ENCODE measurements at regions not wholly inside any gene's neighbourhood (a gene's known extent, or its start where the extent isn't known, plus 50 kb on each side); places are given as distances from the start of the nearest gene placed in this dataset.

DNA sequence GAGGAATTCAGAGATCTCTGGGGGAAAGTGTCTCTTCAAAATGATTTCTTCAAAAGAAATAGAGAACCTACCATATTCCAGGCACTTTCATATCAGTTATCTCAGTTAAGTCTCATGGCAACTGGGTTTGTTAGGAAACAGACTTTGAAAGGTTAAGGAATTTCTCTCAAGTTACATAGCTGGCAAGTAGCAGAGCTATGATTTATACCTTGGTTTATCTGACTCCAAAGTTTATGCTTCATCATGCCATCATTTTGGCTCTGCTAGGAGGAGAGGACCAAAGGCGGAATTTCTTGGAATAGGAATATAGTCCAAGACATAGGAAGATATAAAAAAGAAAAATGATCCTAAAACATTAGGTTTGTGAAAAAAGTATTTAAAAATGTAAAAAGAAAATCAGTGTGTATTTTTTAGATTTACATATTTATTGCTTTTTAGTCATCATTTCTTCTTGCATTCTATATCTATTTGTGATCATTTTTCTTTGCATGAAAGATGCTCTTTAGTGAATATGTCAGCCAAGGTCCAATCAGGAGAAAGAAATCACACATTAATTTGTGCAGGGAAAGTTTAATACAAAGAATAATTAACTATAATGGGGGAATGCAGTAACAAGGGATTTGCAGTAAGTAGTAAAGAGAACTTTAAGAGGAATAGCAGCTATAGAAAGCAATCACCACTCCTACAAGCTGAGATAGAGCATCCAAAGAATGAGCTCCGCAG, 199.1 kb upstream of the ZBED5 start:
- ChIA-PET POLR2A (no interaction called here), CTCF (no interaction called here)

GRCh38 chr11:11056316-11056715, 198.5 kb upstream of the ZBED5 start:
- POLR2A ChIA-PET = no interaction called here
- CTCF ChIA-PET = no interaction called here

- POLR2A ChIA-PET = no interaction called here
Measured at GRCh38 chr11:11047851-11048610, 190.2 kb upstream of the ZBED5 start.

DNA sequence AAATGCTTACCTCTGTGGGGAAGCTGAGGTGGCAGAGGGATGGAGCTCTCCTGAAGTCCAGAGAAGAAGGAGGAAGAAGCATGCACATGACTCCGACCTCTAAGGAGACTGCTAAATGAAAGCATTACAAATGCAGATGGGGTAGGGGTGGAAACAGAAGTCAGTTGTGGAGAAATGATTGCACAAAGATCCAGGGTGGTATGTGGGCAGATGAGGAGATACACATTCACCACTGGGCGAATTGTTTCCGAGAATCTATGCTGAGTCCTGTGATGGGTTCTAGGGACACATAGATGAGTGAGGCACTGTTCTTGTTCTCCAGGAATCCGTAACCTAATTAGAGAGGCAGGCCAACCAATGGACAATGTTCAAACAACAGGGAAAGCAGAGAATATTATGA, 188.9 kb upstream of the ZBED5 start:
- ChIA-PET POLR2A (no interaction called here), CTCF (no interaction called here)

More at GRCh38 chr11:11047851-11048610, 190.2 kb upstream of the ZBED5 start:
- CTCF ChIA-PET = no interaction called here

- POLR2A ChIA-PET = no interaction called here
- CTCF ChIA-PET = no interaction called here
Measured at GRCh38 chr11:11045156-11045930, 187.5 kb upstream of the ZBED5 start.

GRCh38 chr11:11044137-11044855, 186.4 kb upstream of the ZBED5 start:
- POLR2A ChIA-PET = no interaction called here

DNA sequence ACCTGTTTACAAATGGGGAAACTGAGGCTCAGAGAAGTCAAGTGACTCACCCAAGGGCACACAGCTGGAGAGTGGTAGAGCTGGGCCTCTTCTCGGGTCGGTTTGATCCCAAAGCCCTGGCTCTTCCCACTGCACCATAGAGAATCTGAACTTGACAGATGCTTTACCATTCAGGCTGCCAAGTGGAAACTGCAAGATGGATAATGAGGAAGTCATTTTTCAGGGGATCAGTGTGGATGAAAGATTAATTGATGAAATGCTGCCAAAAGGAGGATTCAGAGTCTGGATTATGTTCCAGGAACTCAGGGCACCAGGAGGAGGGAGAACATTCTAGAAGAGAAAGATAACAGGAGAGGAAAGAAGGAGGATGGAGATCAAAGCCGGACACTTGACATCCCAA, 185.9 kb upstream of the ZBED5 start:
- POLR2A ChIA-PET = no interaction called here

More at GRCh38 chr11:11044137-11044855, 186.4 kb upstream of the ZBED5 start:
- CTCF ChIA-PET = no interaction called here

DNA sequence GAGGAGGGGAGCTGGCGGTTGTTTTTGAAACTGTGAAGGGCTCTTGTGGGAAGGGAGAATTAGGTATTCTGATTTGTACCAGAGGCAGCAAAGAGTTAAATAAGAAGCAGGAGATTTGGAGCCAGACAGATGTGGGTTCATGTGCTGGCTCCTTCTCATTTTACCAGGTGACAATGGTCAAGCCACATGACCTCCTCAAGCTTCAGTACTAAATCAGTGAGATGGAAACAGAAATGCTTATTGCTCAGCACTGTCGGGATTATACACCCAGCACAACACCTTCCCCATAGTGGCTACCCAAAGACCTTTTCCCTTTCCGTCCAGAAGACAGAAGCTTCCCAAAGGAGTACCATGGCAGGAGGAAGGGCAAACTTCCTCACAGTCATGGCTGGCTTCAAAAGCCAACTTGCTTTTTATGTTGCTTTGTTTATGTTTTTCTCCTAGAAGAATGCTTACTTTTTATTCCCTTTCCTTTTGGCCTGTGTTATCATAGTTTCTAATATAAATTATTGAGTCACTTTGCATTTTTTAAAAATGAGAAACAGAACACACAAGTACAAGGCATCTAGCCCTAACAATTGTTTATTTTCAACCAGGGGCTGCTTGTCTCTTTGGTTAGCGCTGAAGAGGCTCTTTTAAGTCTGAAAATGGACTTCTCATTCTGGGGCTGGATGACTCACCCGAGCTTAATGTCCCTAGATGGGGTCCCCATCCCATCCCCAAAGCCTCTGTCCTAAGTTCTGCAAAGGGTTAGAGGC, 181.5 kb upstream of the ZBED5 start:
- POLR2A ChIA-PET = no interaction called here
- CTCF ChIA-PET = interaction anchor here (1.3 kb wide), 2 partner anchors 11 to 748 kb away, joined by 4 to 6 read pairs; no protein-coding TSS in a partner anchor

More for the DNA sequence above, 185.9 kb upstream of the ZBED5 start:
- CTCF ChIA-PET = no interaction called here

DNA sequence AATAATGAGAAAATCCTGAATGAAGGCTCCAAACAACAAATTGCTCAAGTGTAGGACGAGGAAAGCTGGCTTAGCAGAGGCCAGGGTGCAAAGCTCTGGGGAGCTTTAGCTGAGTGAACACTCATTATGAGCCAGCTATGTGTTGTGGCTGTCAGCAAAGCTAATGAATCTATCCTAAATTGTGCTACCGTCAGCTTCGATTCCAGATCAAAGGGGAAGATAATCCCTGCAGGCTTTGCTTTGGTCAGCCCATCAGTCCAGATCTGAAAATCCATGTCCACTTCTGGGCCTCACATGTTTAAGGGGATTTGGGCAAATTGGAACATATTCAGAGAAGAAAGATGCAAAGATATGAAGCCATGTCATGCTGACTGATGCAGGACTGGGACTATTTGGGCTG, 180.9 kb upstream of the ZBED5 start:
- POLR2A ChIA-PET = no interaction called here

GRCh38 chr11:11038352-11038751, 180.5 kb upstream of the ZBED5 start:
- ChIA-PET CTCF (interaction anchor here (1.3 to 1.6 kb wide), 3 partner anchors 10 to 749 kb away, joined by 4 to 6 read pairs (median 5); no protein-coding TSS in a partner anchor), POLR2A (no interaction called here)

More for the DNA sequence above, 180.9 kb upstream of the ZBED5 start:
- CTCF ChIA-PET = interaction anchor here (1.3 kb wide), 2 partner anchors 10 to 749 kb away, joined by 4 to 6 read pairs; no protein-coding TSS in a partner anchor

DNA sequence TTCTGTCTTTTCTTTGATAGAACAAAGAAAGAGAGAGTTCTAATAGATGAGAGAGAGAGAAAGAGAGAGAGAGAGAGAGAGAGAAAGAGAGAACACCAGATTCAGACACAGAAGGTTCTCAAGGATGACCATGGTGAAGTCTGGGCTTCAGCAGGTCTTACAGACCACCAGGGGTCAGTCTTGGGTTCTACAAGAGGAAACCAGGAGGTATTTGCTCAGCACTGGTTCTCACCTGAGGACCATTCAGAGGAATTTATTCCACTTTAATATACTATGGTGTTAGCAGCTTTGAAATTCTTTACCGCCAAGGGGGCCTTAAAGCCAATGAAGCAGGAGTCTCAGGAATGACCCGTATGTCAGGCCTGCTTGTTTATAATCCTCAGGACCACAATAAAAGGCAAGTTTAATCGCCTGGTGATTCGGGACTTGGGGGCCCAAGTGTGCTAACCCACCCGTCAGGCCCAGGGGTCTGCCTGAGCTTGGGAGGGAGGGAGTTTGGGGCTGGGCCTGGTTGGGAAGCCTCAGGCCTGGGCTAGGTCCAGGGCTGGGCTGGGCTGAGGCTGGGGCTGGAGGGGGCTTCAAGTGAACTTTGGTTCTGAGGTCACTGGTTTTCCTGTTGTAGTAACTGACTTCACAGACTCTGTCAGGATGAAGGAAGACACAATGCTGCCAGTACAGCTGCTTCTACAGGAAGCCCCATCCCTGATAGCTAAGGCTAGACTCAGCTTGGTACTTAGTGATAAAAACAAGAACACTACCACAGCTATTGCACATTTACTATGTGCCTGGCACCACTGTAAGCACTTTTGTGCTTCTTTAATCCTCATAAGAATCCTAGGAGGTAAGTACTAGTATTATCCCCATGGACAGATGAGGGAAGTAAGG, 179.2 kb upstream of the ZBED5 start:
- ChIA-PET CTCF (interaction anchor here (0.9 to 2.1 kb wide), 4 partner anchors 9 to 231 kb away, joined by 3 to 6 read pairs (median 5); no protein-coding TSS in a partner anchor), POLR2A (no interaction called here)

GRCh38 chr11:11036185-11036847, 178.5 kb upstream of the ZBED5 start:
- ChIA-PET CTCF (interaction anchor here (0.9 to 2.1 kb wide), 2 partner anchors 8 to 121 kb away, joined by 5 to 6 read pairs; no protein-coding TSS in a partner anchor), POLR2A (no interaction called here)

- POLR2A ChIA-PET = no interaction called here
- CTCF ChIA-PET = interaction anchor here (2.1 kb wide), 1 partner anchor 122 kb away, joined by 6 read pairs; no protein-coding TSS in a partner anchor
Measured at GRCh38 chr11:11035331-11035730, 177.5 kb upstream of the ZBED5 start.

DNA sequence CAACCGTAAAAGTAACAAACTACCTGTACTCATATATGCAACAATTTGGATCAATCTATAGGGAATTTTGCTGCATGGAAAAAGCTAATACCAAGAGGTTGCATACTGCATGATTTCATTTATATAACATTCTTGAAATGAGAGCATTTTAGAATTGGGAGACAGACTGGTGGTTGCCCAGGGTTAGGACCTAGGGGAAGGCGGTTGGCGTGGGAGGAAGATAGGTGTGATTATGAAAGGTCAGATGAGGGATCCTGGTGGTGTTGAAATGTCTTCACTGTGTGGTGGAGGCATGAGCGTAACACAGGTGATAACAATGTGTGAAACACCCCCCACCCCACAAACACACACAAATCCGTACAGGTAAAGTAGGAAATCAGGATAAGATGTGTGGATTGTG, 176.6 kb upstream of the ZBED5 start:
- POLR2A ChIA-PET = no interaction called here
- CTCF ChIA-PET = interaction anchor here (0.7 kb wide), 1 partner anchor 15 kb away, joined by 3 read pairs; no protein-coding TSS in a partner anchor

DNA sequence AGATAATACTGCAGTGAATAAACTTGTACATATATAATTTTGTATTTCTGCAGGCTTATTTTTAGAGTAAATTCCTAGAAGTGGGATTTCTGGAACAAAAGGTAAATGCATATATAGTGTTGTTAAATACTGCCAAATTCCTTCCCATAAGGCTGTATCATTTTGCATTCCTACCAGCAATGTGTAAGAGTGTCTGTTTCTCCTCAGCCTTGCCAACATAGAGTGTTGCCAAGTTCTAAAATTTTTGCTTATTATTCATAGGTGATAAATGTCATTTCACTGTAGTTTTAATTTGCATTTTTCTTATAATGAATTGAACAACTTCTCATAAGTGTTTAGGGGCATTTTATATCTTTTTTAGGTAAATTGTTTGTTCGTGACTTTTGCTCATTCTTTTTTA, 174.2 kb upstream of the ZBED5 start:
- ChIA-PET CTCF (interaction anchor here (1.2 kb wide), 1 partner anchor 757 kb away, joined by 3 read pairs; no protein-coding TSS in a partner anchor), POLR2A (no interaction called here)

DNA sequence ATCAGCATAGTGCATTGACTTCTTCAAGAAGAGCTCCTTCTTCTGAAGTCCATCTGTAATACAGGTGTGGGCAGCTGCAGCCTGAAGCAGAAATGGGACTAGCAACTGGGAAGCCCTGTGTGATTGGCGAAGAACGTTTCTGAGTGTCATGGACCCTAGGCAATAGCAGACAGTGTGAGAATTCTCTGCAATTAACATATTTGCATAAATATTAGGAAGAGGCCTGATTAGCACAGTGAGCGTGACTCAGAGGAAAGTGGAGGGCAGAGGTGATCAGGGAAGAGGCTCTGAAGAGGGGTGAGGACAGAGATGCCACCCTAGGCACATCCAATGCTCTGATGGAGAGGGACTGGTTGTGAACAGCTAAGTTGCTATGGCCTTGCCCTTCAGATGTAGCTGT, 171.2 kb upstream of the ZBED5 start:
- ChIA-PET CTCF (interaction anchor here (1.2 to 3.3 kb wide), 5 partner anchors 9 to 837 kb away, joined by 3 to 15 read pairs (median 4); no protein-coding TSS in a partner anchor), POLR2A (no interaction called here)
